ENCODE measurements at regions not wholly inside any gene's neighbourhood (a gene's known extent, or its start where the extent isn't known, plus 50 kb on each side); places are given as distances from the start of the nearest gene placed in this dataset.

- WGBS, 4 donors: 76 to 84% (median 80%) methylated on average over 4 of the region's 4 CpGs
These were observed 213.4 kb downstream of the CCER1 start for GRCh38 chr12:90741611-90742010.

GRCh38 chr12:90729736-90730135, 225.2 kb downstream of the CCER1 start:
- DNase-seq: no peak
- H3K9me3 ChIP-seq: no peaks in the 10 kb centered on the region
- H3K27ac ChIP-seq: no peak overlapping the region
- no peaks in the 10 kb centered on the region for H3K4me1 ChIP-seq
- intact Hi-C loops (cut with DNase I): no loop called here
- no peaks in the 10 kb centered on the region for H3K27me3 ChIP-seq
- TF ChIP-seq CTCF (IDR thresholded peaks at IDR 0.05) (no peak), POLR2A (IDR thresholded peaks at IDR 0.05) (no peak)
- no peak overlapping the region for H3K4me3 ChIP-seq
- WGBS, 4 donors: 86 to 97% (median 90%) methylated on average over 4 of the region's 4 CpGs
- no peaks in the 10 kb centered on the region for H3K36me3 ChIP-seq
- ATAC-seq: no peak

More at GRCh38 chr12:90741611-90742010, 213.4 kb downstream of the CCER1 start:
- ATAC-seq (no peak), DNase-seq (no peak)
- Histone ChIP-seq H3K27ac (no peak overlapping the region), H3K4me1 (no peaks in the 10 kb centered on the region), H3K4me3 (no peak overlapping the region), H3K36me3 (no peaks in the 10 kb centered on the region), H3K9me3 (peaks cover 0 to 6% (median 0%) of the 10 kb centered on the region in 12 donors), H3K27me3 (no peaks in the 10 kb centered on the region)
- no peak for TF ChIP-seq CTCF (IDR thresholded peaks at IDR 0.05)
- no peak for TF ChIP-seq POLR2A (IDR thresholded peaks at IDR 0.05)
- intact Hi-C loops (cut with DNase I): no loop called here

GRCh38 chr12:90712671-90713070, 242.3 kb downstream of the CCER1 start:
- ATAC-seq (no peak), DNase-seq (no peak)
- peaks cover 0 to 6% (median 0%) of the 10 kb centered on the region in 12 donors for H3K4me1 ChIP-seq
- H3K36me3 ChIP-seq: no peaks in the 10 kb centered on the region
- H3K4me3 ChIP-seq: no peak overlapping the region
- H3K9me3 ChIP-seq: no peaks in the 10 kb centered on the region
- no peaks in the 10 kb centered on the region for H3K27me3 ChIP-seq
- no peak overlapping the region for H3K27ac ChIP-seq
- intact Hi-C loops (cut with DNase I): no loop called here
- WGBS, 4 donors: 37 to 43% (median 39%) methylated on average over 2 of the region's 2 CpGs
- no peak for TF ChIP-seq POLR2A (IDR thresholded peaks at IDR 0.05)
- no peak for TF ChIP-seq CTCF (IDR thresholded peaks at IDR 0.05)

- H3K27ac ChIP-seq: no peak overlapping the region
- H3K36me3 ChIP-seq: no peaks in the 10 kb centered on the region
- TF ChIP-seq CTCF (IDR thresholded peaks at IDR 0.05): no peak
- no peak for TF ChIP-seq POLR2A (IDR thresholded peaks at IDR 0.05)
- no peak overlapping the region for H3K4me3 ChIP-seq
- H3K27me3 ChIP-seq: no peaks in the 10 kb centered on the region
- WGBS, 4 donors: 96 to 98% (median 98%) methylated on average over 3 of the region's 3 CpGs
- DNase-seq: no peak
- no peak for ATAC-seq
- H3K4me1 ChIP-seq: peaks cover 0 to 6% (median 0%) of the 10 kb centered on the region in 12 donors
- intact Hi-C loops (cut with DNase I): no loop called here
- H3K9me3 ChIP-seq: no peaks in the 10 kb centered on the region
These were observed 244.3 kb downstream of the CCER1 start for GRCh38 chr12:90710711-90711110.

All from heart left ventricle (tissue), 16 donors.